SK-N-SH treated with all-trans-retinoic acid at 6 μM for 48 hours (cell line): ENCODE measurements at regions not wholly inside any gene's neighbourhood (a gene's known extent, or its start where the extent isn't known, plus 50 kb on each side); places are given as distances from the start of the nearest gene placed in this dataset.

Experiments used
- ATAC-seq: fragments of 200-7000 bp; cut with Tn5 transposase; 3 replicates; pipeline ENCODE4 v1.9.1; 2020; ENCODE audit warnings: mild to moderate bottlenecking, moderate library complexity
- ARNTL ChIP-seq: fragments of 450-650 bp; formaldehyde crosslinking; IDR thresholded peaks from 2 replicates; pipeline ENCODE4 v1.5.0; 2020; ENCODE audit warnings: low read depth, mild to moderate bottlenecking, moderate library complexity, borderline replicate concordance
- BACH2 ChIP-seq: fragments of 250-450 bp; sonication (Bioruptor Pico); IDR thresholded peaks from 2 replicates; pipeline ENCODE4 v1.9.0; 2021; ENCODE audit warnings: mild to moderate bottlenecking, borderline replicate concordance
- CREB5 ChIP-seq: fragments of 250-450 bp; sonication (Bioruptor Pico); IDR thresholded peaks from 2 replicates; pipeline ENCODE4 v1.5.1; 2020; ENCODE audit warnings: low read depth, mild to moderate bottlenecking, moderate library complexity
- CSDC2 ChIP-seq: fragments of 250-450 bp; sonication (Bioruptor Pico); IDR thresholded peaks from 2 replicates; pipeline ENCODE4 v1.5.0; 2020; ENCODE audit warnings: mild to moderate bottlenecking, moderate library complexity
- CSRNP3 ChIP-seq: fragments of 250-450 bp; sonication (Bioruptor Pico); IDR thresholded peaks from 2 replicates; pipeline ENCODE4 v1.5.1; 2021; ENCODE audit warnings: mild to moderate bottlenecking, moderate library complexity
- ISL1 ChIP-seq: fragments of 250-450 bp; sonication (Bioruptor Pico); IDR thresholded peaks from 2 replicates; pipeline ENCODE4 v2.1.2; 2022; ENCODE audit warnings: mild to moderate bottlenecking, moderate library complexity
- OSR1 ChIP-seq: fragments of 250-450 bp; sonication (Bioruptor Pico); IDR thresholded peaks from 2 replicates; pipeline ENCODE4 v1.8.0; 2022; ENCODE audit warnings: moderate library complexity, mild to moderate bottlenecking, inconsistent platforms
- PATZ1 ChIP-seq: fragments of 250-450 bp; sonication (Bioruptor Pico); IDR thresholded peaks from 2 replicates; pipeline ENCODE4 v1.8.0; 2020; ENCODE audit warnings: mild to moderate bottlenecking, moderate library complexity, borderline replicate concordance
- POU6F1 ChIP-seq: fragments of 250-450 bp; sonication (Bioruptor Pico); IDR thresholded peaks from 2 replicates; pipeline ENCODE4 v1.8.0; 2021; ENCODE audit warnings: low read depth, mild to moderate bottlenecking, moderate library complexity, borderline replicate concordance
- PPARA ChIP-seq: fragments of 250-450 bp; sonication (Bioruptor Pico); IDR thresholded peaks from 2 replicates; pipeline ENCODE4 v1.5.0; 2020; ENCODE audit warnings: mild to moderate bottlenecking, borderline replicate concordance
- SNAI2 ChIP-seq: fragments of 250-450 bp; sonication (Bioruptor Pico); IDR thresholded peaks from 2 replicates; pipeline ENCODE4 v1.5.0; 2020; ENCODE audit warnings: mild to moderate bottlenecking, moderate library complexity
- TOX ChIP-seq: fragments of 250-450 bp; sonication (Bioruptor Pico); IDR thresholded peaks from 2 replicates; pipeline ENCODE4 v1.8.0; 2021; ENCODE audit warnings: mild to moderate bottlenecking, moderate library complexity, borderline replicate concordance
- TSHZ2 ChIP-seq: fragments of 250-450 bp; sonication (Bioruptor Pico); IDR thresholded peaks from 2 replicates; pipeline ENCODE4 v1.5.0; 2020; ENCODE audit warnings: mild to moderate bottlenecking, moderate library complexity
- ZC3H10 ChIP-seq: fragments of 250-450 bp; sonication (Bioruptor Pico); IDR thresholded peaks from 2 replicates; pipeline ENCODE4 v1.5.1; 2021; ENCODE audit warnings: mild to moderate bottlenecking, moderate library complexity
- ZFP3 ChIP-seq: fragments of 250-450 bp; sonication (Bioruptor Pico); IDR thresholded peaks from 2 replicates; pipeline ENCODE4 v1.5.0; 2020; ENCODE audit warnings: mild to moderate bottlenecking, moderate library complexity
- ZFP30 ChIP-seq: fragments of 450-650 bp; formaldehyde crosslinking; IDR thresholded peaks from 2 replicates; pipeline ENCODE4 v1.5.0; 2022; ENCODE audit warnings: mild to moderate bottlenecking, moderate library complexity
- ZNF70 ChIP-seq: fragments of 450-650 bp; formaldehyde crosslinking; IDR thresholded peaks from 2 replicates; pipeline ENCODE4 v1.5.0; 2020; ENCODE audit warnings: mild to moderate bottlenecking, moderate library complexity
- ZNF8 ChIP-seq: fragments of 450-650 bp; formaldehyde crosslinking; IDR thresholded peaks from 2 replicates; pipeline ENCODE4 v1.5.0; 2020; ENCODE audit warnings: mild to moderate bottlenecking, moderate library complexity

GRCh38 chr13:104983601-104984000, 1551.9 kb downstream of the EFNB2 start:
- TF ChIP-seq CSDC2 (CRISPR knock-in tag) (no peak), CREB5 (no peak), TOX (CRISPR knock-in tag) (no peak), ZNF70 (CRISPR knock-in tag) (no peak), ZFP3 (CRISPR knock-in tag) (no peak), ZNF8 (CRISPR knock-in tag) (no peak), TSHZ2 (CRISPR knock-in tag) (no peak), ZC3H10 (CRISPR knock-in tag) (no peak), SNAI2 (CRISPR knock-in tag) (no peak), PPARA (CRISPR knock-in tag) (no peak), ZFP30 (no peak)
- no peak for ATAC-seq

GRCh38 chr13:104980586-104980985, 1554.9 kb downstream of the EFNB2 start:
- ATAC-seq: no peak
- TF ChIP-seq POU6F1 (CRISPR knock-in tag) (no peak), OSR1 (CRISPR knock-in tag) (no peak), TSHZ2 (CRISPR knock-in tag) (no peak), TOX (CRISPR knock-in tag) (no peak)

- no peak for TF ChIP-seq POU6F1 (CRISPR knock-in tag)
- no peak for TF ChIP-seq BACH2
- no peak for TF ChIP-seq CSRNP3
- TF ChIP-seq ZFP3 (CRISPR knock-in tag): no peak
- no peak for TF ChIP-seq ARNTL (CRISPR knock-in tag)
- TF ChIP-seq ZFP30: no peak
- TF ChIP-seq CREB5: no peak
- no peak for TF ChIP-seq PATZ1 (CRISPR knock-in tag)
- no peak for TF ChIP-seq TOX (CRISPR knock-in tag)
- TF ChIP-seq ISL1 (CRISPR knock-in tag): no peak
- ATAC-seq: no peak
Measured at GRCh38 chr13:104979281-104980030, 1556.0 kb downstream of the EFNB2 start.
